ENCODE measurements at regions not wholly inside any gene's neighbourhood (a gene's known extent, or its start where the extent isn't known, plus 50 kb on each side); places are given as distances from the start of the nearest gene placed in this dataset.

GRCh38 chr1:73898540-73898939, 299.4 kb downstream of the LRRIQ3 start:
- TF ChIP-seq CTCF (IDR thresholded peaks at IDR 0.05; ENCODE audit: extremely low read depth in 1 of 2, insufficient read depth in 1 of 2, low read depth in 1 of 2, low read length in 2 of 2) = no peak
- no peak for TF ChIP-seq POLR2A (IDR thresholded peaks at IDR 0.05; ENCODE audit: low read depth, low read length)
- no peak for TF ChIP-seq EZH2 (IDR thresholded peaks at IDR 0.05; ENCODE audit: borderline replicate concordance, low read depth, low read length, severe bottlenecking)
- no peak for TF ChIP-seq FOS (IDR thresholded peaks at IDR 0.05; ENCODE audit: borderline replicate concordance, insufficient read depth, low read length)
- TF ChIP-seq GATA2 (IDR thresholded peaks at IDR 0.05; ENCODE audit: insufficient read depth, insufficient read length, low read depth, low read length) = no peak
- TF ChIP-seq MYC (IDR thresholded peaks at IDR 0.05; ENCODE audit: low read depth, low read length) = no peak

Data from endothelial cell of umbilical vein (primary cell).